ENCODE measurements at regions not wholly inside any gene's neighbourhood (a gene's known extent, or its start where the extent isn't known, plus 50 kb on each side); places are given as distances from the start of the nearest gene placed in this dataset.

DNA sequence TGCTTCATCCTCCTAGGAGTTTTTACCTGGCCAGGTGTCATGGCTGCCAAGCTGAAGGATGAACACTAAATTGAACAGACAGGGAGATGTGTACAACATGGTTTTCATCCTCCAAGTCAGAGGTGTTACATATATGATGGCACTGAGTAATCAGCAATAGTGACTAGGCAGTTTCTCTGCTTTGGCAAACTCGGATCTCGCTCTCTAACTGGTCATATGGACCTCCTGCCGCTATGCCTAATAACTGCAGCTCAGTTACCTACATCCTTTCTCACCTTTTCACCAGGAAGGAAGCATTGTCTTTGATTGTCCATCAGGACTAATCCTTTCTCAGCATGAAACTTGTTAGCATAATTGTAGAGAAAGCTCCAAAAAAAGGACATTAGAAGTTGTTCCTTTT lies 175.9 kb upstream of the PLSCR5 start:
- TF ChIP-seq, protein P1, sequence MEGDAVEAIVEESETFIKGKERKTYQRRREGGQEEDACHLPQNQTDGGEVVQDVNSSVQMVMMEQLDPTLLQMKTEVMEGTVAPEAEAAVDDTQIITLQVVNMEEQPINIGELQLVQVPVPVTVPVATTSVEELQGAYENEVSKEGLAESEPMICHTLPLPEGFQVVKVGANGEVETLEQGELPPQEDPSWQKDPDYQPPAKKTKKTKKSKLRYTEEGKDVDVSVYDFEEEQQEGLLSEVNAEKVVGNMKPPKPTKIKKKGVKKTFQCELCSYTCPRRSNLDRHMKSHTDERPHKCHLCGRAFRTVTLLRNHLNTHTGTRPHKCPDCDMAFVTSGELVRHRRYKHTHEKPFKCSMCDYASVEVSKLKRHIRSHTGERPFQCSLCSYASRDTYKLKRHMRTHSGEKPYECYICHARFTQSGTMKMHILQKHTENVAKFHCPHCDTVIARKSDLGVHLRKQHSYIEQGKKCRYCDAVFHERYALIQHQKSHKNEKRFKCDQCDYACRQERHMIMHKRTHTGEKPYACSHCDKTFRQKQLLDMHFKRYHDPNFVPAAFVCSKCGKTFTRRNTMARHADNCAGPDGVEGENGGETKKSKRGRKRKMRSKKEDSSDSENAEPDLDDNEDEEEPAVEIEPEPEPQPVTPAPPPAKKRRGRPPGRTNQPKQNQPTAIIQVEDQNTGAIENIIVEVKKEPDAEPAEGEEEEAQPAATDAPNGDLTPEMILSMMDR (IDR thresholded peaks at IDR 0.05; ENCODE audit: borderline replicate concordance, extremely low read depth, low read length, poor library complexity, severe bottlenecking), result no peak
- no peak for TF ChIP-seq EZH2 (IDR thresholded peaks at IDR 0.05; ENCODE audit: borderline replicate concordance, low read depth, low read length, severe bottlenecking)
